Endothelial cell of umbilical vein (primary cell): ENCODE measurements at regions not wholly inside any gene's neighbourhood (a gene's known extent, or its start where the extent isn't known, plus 50 kb on each side); places are given as distances from the start of the nearest gene placed in this dataset.

ENCODE experiments used
- BruUV-seq: library from RNA; stranded (reverse); fragments of 400-500 nt; replicated peaks from 2 replicates; lab custom pipeline; 2021; lab: Mats Ljungman, UMichigan
- CTCF ChIA-PET: fragments of 300-600, 350-600 bp; sonication (Branson Sonifier 250); formaldehyde crosslinking; loops from one replicate; lab custom pipeline; 2021; ENCODE audit warnings: antibody characterized with exemption, inconsistent platforms; lab: Charles Lee
- POLR2A ChIA-PET: fragments of 300-600, 350-600 bp; sonication (Branson Sonifier 250); formaldehyde crosslinking; loops from one replicate; lab custom pipeline; 2021; ENCODE audit warnings: antibody characterized with exemption, inconsistent platforms; lab: Charles Lee
- DNase-seq: peaks from one replicate; pipeline ENCODE4 v3.0.0-alpha.2; 2011; ENCODE audit warnings: low read depth, low spot score
- FAIRE-seq: peaks from 2 replicates; lab custom pipeline; 2011; peaks lifted over from hg19 to GRCh38; lab: Jason Lieb, UNC
- H2AFZ ChIP-seq: 2 replicates; pipeline ENCODE4 v1.6.0; 2012; ENCODE audit warnings: low read depth, low read length, control low read depth, inconsistent platforms
- H3K27ac ChIP-seq: 2 replicates; pipeline ENCODE4 v1.5.1; 2011; ENCODE audit warnings: low read depth, mild to moderate bottlenecking, control low read depth, low read length, moderate library complexity; ENCODE audit not compliant: insufficient read depth
- H3K27me3 ChIP-seq, 2 experiments: 2 replicates each; pipeline versions ENCODE4 v1.6.0 to v1.6.1; 2011; ENCODE audit warnings: low read length in 2 of 2, mixed read lengths in 1 of 2; ENCODE audit not compliant: control insufficient read depth in 2 of 2, insufficient read depth in 2 of 2
- H3K36me3 ChIP-seq, 2 experiments: 2 replicates in 1 of 2; 3 replicates in 1 of 2; pipeline ENCODE4 v1.5.1; 2011; ENCODE audit warnings: low read length in 2 of 2, mild to moderate bottlenecking in 1 of 2, moderate library complexity in 1 of 2; ENCODE audit not compliant: control insufficient read depth in 2 of 2, insufficient read depth in 2 of 2; ENCODE audit errors: extremely low read depth in 1 of 2
- H3K4me1 ChIP-seq: 3 replicates; pipeline ENCODE4 v1.5.1; 2011; ENCODE audit warnings: mild to moderate bottlenecking, low read length; ENCODE audit not compliant: control insufficient read depth, insufficient read depth; ENCODE audit errors: extremely low read depth
- H3K4me2 ChIP-seq: 2 replicates; pipeline ENCODE4 v1.6.1; 2011; ENCODE audit warnings: low read length, control low read depth, mixed read lengths; ENCODE audit not compliant: insufficient read depth
- H3K4me3 ChIP-seq, 3 experiments: fragments of 200-600 bp in 1 of 3; sonication (generic), shearing (Covaris generic) in 1 of 3; replicated peaks in 1 of 3; 2 replicates each; pipeline ENCODE4 v1.5.1; 2011 to 2016; ENCODE audit warnings: control low read depth in 3 of 3, low read length in 3 of 3, mild to moderate bottlenecking in 2 of 3, inconsistent platforms in 1 of 3, low read depth in 1 of 3, moderate library complexity in 1 of 3; ENCODE audit not compliant: insufficient read depth in 1 of 3
- H3K79me2 ChIP-seq: 2 replicates; pipeline ENCODE4 v1.6.0; 2012; ENCODE audit warnings: low read length, inconsistent platforms; ENCODE audit not compliant: control insufficient read depth, insufficient read depth
- H3K9ac ChIP-seq: replicated peaks from 2 replicates; pipeline ENCODE3; 2011; ENCODE audit warnings: low read length, control low read depth; ENCODE audit not compliant: insufficient read depth; ENCODE audit errors: extremely low read depth
- H3K9me1 ChIP-seq: replicated peaks from 3 replicates; pipeline ENCODE4 v1.6.0; 2011; ENCODE audit warnings: mild to moderate bottlenecking, low read length; ENCODE audit not compliant: control insufficient read depth, insufficient read depth; ENCODE audit errors: extremely low read depth
- H3K9me3 ChIP-seq: replicated peaks from 2 replicates; pipeline ENCODE4 v1.5.1; 2012; ENCODE audit warnings: low read length, inconsistent platforms; ENCODE audit not compliant: control insufficient read depth, insufficient read depth
- H4K20me1 ChIP-seq: replicated peaks from 2 replicates; pipeline ENCODE3; 2011; ENCODE audit warnings: mild to moderate bottlenecking, low read length; ENCODE audit not compliant: control insufficient read depth, insufficient read depth; ENCODE audit errors: extremely low read depth
- CTCF ChIP-seq, 2 donors: IDR thresholded peaks; 1 replicate in 1 of 2; 2 replicates in 1 of 2; pipeline ENCODE4 v1.5.1; 2011; ENCODE audit warnings: low read length in 2 of 2, mild to moderate bottlenecking in 2 of 2, moderate library complexity in 2 of 2, control low read depth in 1 of 2, inconsistent platforms in 1 of 2, low read depth in 1 of 2; ENCODE audit not compliant: insufficient read depth in 1 of 2; ENCODE audit errors: extremely low read depth in 1 of 2
- EZH2 ChIP-seq: IDR thresholded peaks from 2 replicates; pipeline ENCODE4 v1.6.1; 2012; ENCODE audit warnings: borderline replicate concordance, low read depth, mild to moderate bottlenecking, moderate library complexity, low read length, inconsistent platforms; ENCODE audit not compliant: severe bottlenecking
- FOS ChIP-seq: IDR thresholded peaks from 2 replicates; pipeline ENCODE4 v1.6.1; 2011; ENCODE audit warnings: mild to moderate bottlenecking, low read length, moderate library complexity, borderline replicate concordance; ENCODE audit not compliant: insufficient read depth
- GATA2 ChIP-seq: IDR thresholded peaks from 2 replicates; pipeline ENCODE4 v1.7.0; 2011; ENCODE audit warnings: low read depth, mild to moderate bottlenecking, moderate library complexity, mixed read lengths, low read length; ENCODE audit not compliant: insufficient read length, insufficient read depth
- JUN ChIP-seq: IDR thresholded peaks from 2 replicates; pipeline ENCODE4 v1.6.1; 2011; ENCODE audit warnings: borderline replicate concordance, low read depth; ENCODE audit not compliant: insufficient read length, insufficient read depth
- MAX ChIP-seq: IDR thresholded peaks from 2 replicates; pipeline ENCODE4 v1.6.1; 2011; ENCODE audit not compliant: insufficient read depth, insufficient read length
- MYC ChIP-seq: IDR thresholded peaks from one replicate; pipeline ENCODE4 v1.6.1; 2011; ENCODE audit warnings: mild to moderate bottlenecking, low read depth, low read length
- POLR2A ChIP-seq: IDR thresholded peaks from 2 replicates; pipeline ENCODE4 v1.6.1; 2012; ENCODE audit warnings: low read depth, mild to moderate bottlenecking, control low read depth, low read length
- POLR2AphosphoS5 ChIP-seq: IDR thresholded peaks from 2 replicates; pipeline ENCODE4 v1.6.1; 2012; ENCODE audit warnings: low read depth, mild to moderate bottlenecking, control low read depth, low read length, moderate library complexity; ENCODE audit not compliant: insufficient read depth
- dilution Hi-C: fragments of 300-500 bp; cut with MboI; formaldehyde crosslinking; loops from one replicate; pipeline ENCODE4 v1.15.0; 2019; ENCODE audit warnings: low sequenced_read_pairs; ENCODE audit not compliant: extremely low pct_ligation_motif_present
- intact Hi-C: fragments of 100-400 bp; cut with micrococcal nuclease; formaldehyde crosslinking; loops from one replicate; pipeline ENCODE4 v1.10.0; 2022

GRCh38 chr6:164561656-164562055 lies 747.7 kb downstream of the C6orf118 start:
- Histone ChIP-seq H3K4me2 (no peak overlapping the region), H3K4me1 (no peaks in the 10 kb centered on the region), H3K36me3 (no peaks in the 10 kb centered on the region), H3K27ac (no peak overlapping the region), H3K27me3 (no peaks in the 10 kb centered on the region), H4K20me1 (no peaks in the 10 kb centered on the region), H2AFZ (no peak overlapping the region), H3K4me3 (no peak overlapping the region), H3K9me1 (no peaks in the 10 kb centered on the region), H3K9me3 (no peaks in the 10 kb centered on the region), H3K9ac (no peak overlapping the region), H3K79me2 (no peaks in the 10 kb centered on the region)
- no TSS peak for BruUV-seq
- CTCF ChIA-PET = no interaction called here
- dilution Hi-C loops = no loop called here
- intact Hi-C loops = no loop called here
- no peak for FAIRE-seq
- DNase-seq = no peak
- no peak for TF ChIP-seq EZH2
- no peak for TF ChIP-seq POLR2A
- TF ChIP-seq MAX = no peak
- no peak for TF ChIP-seq MYC
- TF ChIP-seq POLR2AphosphoS5 = no peak
- TF ChIP-seq FOS = no peak
- no peak for TF ChIP-seq GATA2
- no peak for TF ChIP-seq JUN
- TF ChIP-seq CTCF (IDR thresholded peaks at IDR 0.05; ENCODE audit: extremely low read depth in 1 of 2, insufficient read depth in 1 of 2, low read depth in 1 of 2, low read length in 2 of 2) = no peak
- POLR2A ChIA-PET = no interaction called here
